Epithelial cell of esophagus (primary cell): ENCODE measurements at regions not wholly inside any gene's neighbourhood (a gene's known extent, or its start where the extent isn't known, plus 50 kb on each side); places are given as distances from the start of the nearest gene placed in this dataset.

ENCODE experiments used
- DNase-seq: peaks from one replicate; pipeline ENCODE4 v3.0.0; 2010; ENCODE audit warnings: low read depth
- H3K4me3 ChIP-seq: 2 replicates; pipeline ENCODE4 v1.5.1; 2011; ENCODE audit warnings: mild to moderate bottlenecking, low read length, control low read depth
- CTCF ChIP-seq: IDR thresholded peaks from 2 replicates; pipeline ENCODE4 v1.5.1; 2011; ENCODE audit warnings: low read depth, mild to moderate bottlenecking, low read length, control low read depth, inconsistent platforms; ENCODE audit not compliant: insufficient read depth; ENCODE audit errors: missing control alignments

DNA sequence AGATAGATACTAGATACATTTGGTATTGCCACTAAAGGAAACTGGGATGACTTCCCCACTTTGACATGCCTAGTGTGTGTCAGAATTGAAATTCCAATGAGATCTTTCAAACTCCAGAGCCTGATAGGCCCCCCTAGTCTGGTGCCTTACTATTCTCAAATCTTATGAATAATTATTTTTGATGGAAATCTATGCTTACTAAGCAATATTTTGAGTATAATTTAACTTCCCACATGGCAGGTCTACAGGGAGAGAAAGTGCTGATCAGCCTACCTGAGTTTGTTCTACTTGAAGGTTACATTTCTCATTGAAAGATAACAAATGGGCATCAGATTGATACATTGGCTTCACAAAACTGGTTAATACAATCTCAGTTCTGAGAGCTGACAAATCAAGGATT is 415.7 kb upstream of the BOD1L1 start:
- H3K4me3 ChIP-seq, result no peak overlapping the region
- DNase-seq, result no peak
- TF ChIP-seq CTCF, result no peak

DNA sequence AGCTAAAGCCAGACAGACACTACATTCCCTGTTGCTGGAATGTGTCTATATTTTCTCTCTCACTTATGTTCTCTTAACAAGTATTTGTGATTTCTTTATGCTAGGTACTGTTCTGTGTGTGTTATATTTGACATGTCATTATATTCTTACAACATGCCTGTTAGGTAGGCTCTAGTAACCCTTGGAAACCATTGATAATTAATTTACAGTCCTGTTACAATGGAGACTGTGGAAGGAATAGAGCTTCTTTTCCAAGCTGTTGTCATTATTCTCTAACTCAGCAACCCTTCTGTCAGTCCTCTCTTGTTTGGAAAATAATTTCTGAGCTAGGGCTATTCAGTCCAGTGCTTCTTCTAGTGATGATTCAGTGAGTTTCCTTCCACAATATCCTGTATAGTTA is 419.1 kb upstream of the BOD1L1 start:
- no peak for DNase-seq
- TF ChIP-seq CTCF, result no peak

GRCh38 chr4:14047840-14048239 is 420.3 kb upstream of the BOD1L1 start:
- H3K4me3 ChIP-seq, result no peak overlapping the region
- no peak for TF ChIP-seq CTCF
- DNase-seq, result no peak

More for the DNA sequence above, 419.1 kb upstream of the BOD1L1 start:
- no peak overlapping the region for H3K4me3 ChIP-seq

- TF ChIP-seq CTCF, result no peak
- H3K4me3 ChIP-seq, result no peak overlapping the region
- DNase-seq, result no peak
These were observed 422.4 kb upstream of the BOD1L1 start for GRCh38 chr4:14049946-14050345.

GRCh38 chr4:14053291-14053690 is 425.8 kb upstream of the BOD1L1 start:
- DNase-seq, result no peak
- TF ChIP-seq CTCF, result no peak
- no peak overlapping the region for H3K4me3 ChIP-seq

GRCh38 chr4:14054391-14054790 is 426.9 kb upstream of the BOD1L1 start:
- TF ChIP-seq CTCF, result no peak

GRCh38 chr4:14059006-14059405 is 431.5 kb upstream of the BOD1L1 start:
- DNase-seq, result no peak
- TF ChIP-seq CTCF, result no peak

More at GRCh38 chr4:14054391-14054790, 426.9 kb upstream of the BOD1L1 start:
- H3K4me3 ChIP-seq, result no peak overlapping the region
- DNase-seq, result no peak

More at GRCh38 chr4:14059006-14059405, 431.5 kb upstream of the BOD1L1 start:
- H3K4me3 ChIP-seq, result no peak overlapping the region
